K562 (cell line): ENCODE measurements at regions not wholly inside any gene's neighbourhood (a gene's known extent, or its start where the extent isn't known, plus 50 kb on each side); places are given as distances from the start of the nearest gene placed in this dataset.

ENCODE experiments used
- ATAC-seq: fragments of 200-7000 bp; cut with Tn5 transposase; 3 replicates; pipeline ENCODE4 v1.9.1; 2020; ENCODE audit warnings: moderate library complexity
- BruUV-seq: library from RNA; stranded (reverse); fragments of 400-500 nt; replicated peaks from 2 replicates; lab custom pipeline; 2021; lab: Mats Ljungman, UMichigan
- CTCF ChIA-PET: fragments of 300-600 bp; formaldehyde crosslinking; extraction: SDS; loops from one replicate; lab custom pipeline; 2021; ENCODE audit warnings: low intra/inter-chr PET ratio; lab: Yijun Ruan, JAX
- POLR2A ChIA-PET: fragments of 300-600, 350-650 bp; sonication (Branson Sonifier 250); formaldehyde crosslinking; extraction: SDS; loops from one replicate; lab custom pipeline; 2021; ENCODE audit warnings: antibody characterized with exemption, inconsistent platforms; lab: Yijun Ruan, JAX
- DNase-seq, 4 experiments: peaks; one replicate each; pipeline versions ENCODE4 v3.0.0 to v3.0.0-alpha.2; 2011 to 2018; ENCODE audit warnings: low spot score in 3 of 4, mixed read lengths in 3 of 4; ENCODE audit errors: extremely low read depth in 1 of 4
- FAIRE-seq: peaks from 2 replicates; lab custom pipeline; 2011; peaks lifted over from hg19 to GRCh38; lab: Jason Lieb, UNC
- H2AFZ ChIP-seq: 2 replicates; pipeline ENCODE4 v1.6.0; 2011; ENCODE audit warnings: low read depth, low read length, control low read depth, inconsistent platforms
- H3K27ac ChIP-seq: fragments of 200-600 bp; 3 replicates; pipeline ENCODE4 v1.8.0; 2011; ENCODE audit warnings: low read depth, mild to moderate bottlenecking, control low read depth, inconsistent platforms, low read length, moderate library complexity, mixed read lengths; ENCODE audit errors: extremely low read depth
- H3K27me3 ChIP-seq, 2 experiments: fragments of 300-600 bp in 1 of 2; 2 replicates in 1 of 2; 3 replicates in 1 of 2; pipeline versions ENCODE4 v1.6.0 to v1.8.0; 2011; ENCODE audit warnings: inconsistent platforms in 2 of 2, low read length in 2 of 2, mild to moderate bottlenecking in 1 of 2, mixed read lengths in 1 of 2, moderate library complexity in 1 of 2; ENCODE audit not compliant: control insufficient read depth in 2 of 2, insufficient read depth in 2 of 2
- H3K36me3 ChIP-seq: fragments of 300-600 bp; 3 replicates; pipeline ENCODE4 v1.8.0; 2011; ENCODE audit warnings: mild to moderate bottlenecking, low read length, inconsistent platforms; ENCODE audit not compliant: control insufficient read depth, insufficient read depth
- H3K4me1 ChIP-seq, 2 experiments: fragments of 200-600 bp in 1 of 2; replicated peaks in 1 of 2; 2 replicates in 1 of 2; 3 replicates in 1 of 2; pipeline versions ENCODE4 v1.5.1 to v1.8.0; 2011; ENCODE audit warnings: inconsistent platforms in 2 of 2, low read length in 2 of 2, mild to moderate bottlenecking in 1 of 2, mixed read lengths in 1 of 2, moderate library complexity in 1 of 2; ENCODE audit not compliant: control insufficient read depth in 2 of 2, insufficient read depth in 2 of 2
- H3K4me2 ChIP-seq: 2 replicates; pipeline ENCODE4 v1.6.1; 2011; ENCODE audit warnings: low read length, control low read depth, inconsistent platforms, mixed read lengths; ENCODE audit not compliant: insufficient read depth
- H3K4me3 ChIP-seq: fragments of 200-600 bp; sonication (generic), shearing (Covaris generic); 2 replicates; pipeline ENCODE4 v1.5.1; 2016; ENCODE audit warnings: control low read depth, inconsistent platforms
- H3K79me2 ChIP-seq: fragments of 200-600 bp; 3 replicates; pipeline ENCODE4 v1.8.0; 2011; ENCODE audit warnings: low read length, inconsistent platforms; ENCODE audit not compliant: control insufficient read depth, insufficient read depth
- H3K9ac ChIP-seq, 2 experiments: 2 replicates each; pipeline versions ENCODE4 v1.6.0 to v1.6.1; 2011; ENCODE audit warnings: low read depth in 2 of 2, low read length in 2 of 2, control low read depth in 1 of 2, inconsistent platforms in 1 of 2, mild to moderate bottlenecking in 1 of 2, mixed read lengths in 1 of 2; ENCODE audit not compliant: insufficient read depth in 1 of 2
- H3K9me1 ChIP-seq: one replicate; pipeline ENCODE4 v1.6.0; 2011; ENCODE audit warnings: inconsistent platforms, mild to moderate bottlenecking, low read length, moderate library complexity; ENCODE audit not compliant: control insufficient read depth, insufficient read depth
- H3K9me3 ChIP-seq: replicated peaks from 2 replicates; pipeline ENCODE4 v1.5.1; 2011; ENCODE audit warnings: low read depth, low read length, inconsistent platforms; ENCODE audit not compliant: control insufficient read depth, insufficient read depth
- H4K20me1 ChIP-seq: replicated peaks from 2 replicates; pipeline ENCODE4 v1.6.1; 2011; ENCODE audit warnings: low read length, inconsistent platforms, mixed read lengths; ENCODE audit not compliant: control insufficient read depth, insufficient read depth
- ARID2 ChIP-seq: fragments of 450-650 bp; IDR thresholded peaks from 2 replicates; pipeline ENCODE4 v1.6.1; 2017; ENCODE audit warnings: antibody characterized with exemption, mild to moderate bottlenecking
- ATF2 ChIP-seq: sonication (generic); formaldehyde crosslinking; IDR thresholded peaks from 2 replicates; pipeline ENCODE4 v1.8.1; 2022; ENCODE audit warnings: missing genetic modification reagents
- BCL6 ChIP-seq: fragments of 250-450 bp; sonication (Bioruptor Pico); IDR thresholded peaks from 2 replicates; pipeline ENCODE4 v1.4.0; 2020
- CREB3 ChIP-seq: fragments of 450-650 bp; conservative IDR thresholded peaks from 2 replicates; pipeline ENCODE4 v1.6.1; 2016; ENCODE audit warnings: missing genetic modification characterization, low read depth, mild to moderate bottlenecking, missing compliant biosample characterization, moderate library complexity
- EHMT2 ChIP-seq: fragments of 450-650 bp; IDR thresholded peaks from 2 replicates; pipeline ENCODE4 v1.6.1; 2018; ENCODE audit warnings: antibody characterized with exemption
- HCFC1 ChIP-seq: IDR thresholded peaks from 2 replicates; pipeline ENCODE4 v1.6.1; 2012; ENCODE audit warnings: low read depth, low read length, improper control_type of control experiment
- HNRNPUL1 ChIP-seq: fragments of 200-400 bp; formaldehyde crosslinking; IDR thresholded peaks from 2 replicates; pipeline ENCODE4 v1.6.1; 2017; ENCODE audit warnings: low read length
- PRDM10 ChIP-seq: fragments of 450-650 bp; IDR thresholded peaks from 2 replicates; pipeline ENCODE4 v1.6.1; 2018; ENCODE audit not compliant: partially characterized antibody
- RBFOX2 ChIP-seq: fragments of 200-400 bp; formaldehyde crosslinking; IDR thresholded peaks from 2 replicates; pipeline ENCODE4 v1.6.1; 2017; ENCODE audit warnings: low read depth, mild to moderate bottlenecking, low read length, moderate library complexity
- SMAD3 ChIP-seq: fragments of 450-650 bp; formaldehyde crosslinking; conservative IDR thresholded peaks from 2 replicates; pipeline ENCODE4 v1.4.0; 2020; ENCODE audit warnings: mild to moderate bottlenecking
- STAT6 ChIP-seq: sonication (generic); formaldehyde crosslinking; IDR thresholded peaks from 2 replicates; pipeline ENCODE4 v1.8.1; 2023; ENCODE audit warnings: mild to moderate bottlenecking, missing genetic modification reagents
- TAF7 ChIP-seq: fragments of 450-650 bp; IDR thresholded peaks from 2 replicates; pipeline ENCODE4 v1.6.1; 2016; ENCODE audit warnings: missing genetic modification characterization, missing compliant biosample characterization
- XRCC5 ChIP-seq: fragments of 200-400 bp; formaldehyde crosslinking; IDR thresholded peaks from 2 replicates; pipeline ENCODE4 v1.6.1; 2017; ENCODE audit warnings: low read depth, mild to moderate bottlenecking, low read length
- ZNF134 ChIP-seq: fragments of 250-450 bp; sonication (Bioruptor Pico); conservative IDR thresholded peaks from 2 replicates; pipeline ENCODE4 v1.4.0; 2020
- ZNF3 ChIP-seq: fragments of 250-450 bp; sonication (Bioruptor Pico); IDR thresholded peaks from 2 replicates; pipeline ENCODE4 v1.5.0; 2021; ENCODE audit warnings: mild to moderate bottlenecking, moderate library complexity
- ZNF347 ChIP-seq: fragments of 450-650 bp; formaldehyde crosslinking; IDR thresholded peaks from 2 replicates; pipeline ENCODE4 v1.4.0; 2020; ENCODE audit warnings: low read depth, mild to moderate bottlenecking, moderate library complexity
- ZNF699 ChIP-seq: fragments of 250-450 bp; sonication (Bioruptor Pico); IDR thresholded peaks from 2 replicates; pipeline ENCODE4 v1.8.0; 2021; ENCODE audit warnings: mild to moderate bottlenecking, moderate library complexity; ENCODE audit not compliant: insufficient replicate concordance
- in situ Hi-C: fragments of 300-500 bp; cut with MboI; formaldehyde crosslinking; loops from 4 replicates; pipeline ENCODE4 v1.15.0; 2018; ENCODE audit warnings: inconsistent platforms, mixed read lengths
- intact Hi-C: fragments of 100-400 bp; cut with micrococcal nuclease; formaldehyde crosslinking; loops from 2 replicates; pipeline ENCODE4 v1.14.2; 2022

GRCh38 chr2:223486751-223487150, 115.4 kb downstream of the SCG2 start:
- ATAC-seq (no peak), FAIRE-seq (no peak), DNase-seq (no peak)
- Histone ChIP-seq H4K20me1 (no peaks in the 10 kb centered on the region), H3K36me3 (no peaks in the 10 kb centered on the region), H3K9ac (no peak overlapping the region), H3K9me1 (no peaks in the 10 kb centered on the region), H3K9me3 (no peaks in the 10 kb centered on the region), H3K4me1 (no peaks in the 10 kb centered on the region; a peak in 2 of 5 replicates), H3K27ac (no peak overlapping the region), H2AFZ (no peak overlapping the region), H3K4me2 (no peak overlapping the region), H3K4me3 (no peak overlapping the region), H3K27me3 (no peaks in the 10 kb centered on the region), H3K79me2 (no peaks in the 10 kb centered on the region)
- CTCF ChIA-PET = no interaction called here
- POLR2A ChIA-PET = no interaction called here
- intact Hi-C loops (no loop called here), in situ Hi-C loops (no loop called here)
- BruUV-seq = no TSS peak
- TF ChIP-seq BCL6 (CRISPR knock-in tag) = no peak
- TF ChIP-seq ZNF134 (CRISPR knock-in tag) = no peak
- no peak for TF ChIP-seq ZNF347 (CRISPR knock-in tag)
- TF ChIP-seq CREB3 (tag) = no peak
- no peak for TF ChIP-seq TAF7 (tag)
- no peak for TF ChIP-seq ZNF3
- TF ChIP-seq STAT6 (CRISPR knock-in tag) = no peak
- TF ChIP-seq HCFC1 = no peak
- TF ChIP-seq XRCC5 = no peak
- TF ChIP-seq RBFOX2 = no peak
- TF ChIP-seq ZNF699 (CRISPR knock-in tag) = no peak
- TF ChIP-seq PRDM10 = no peak
- TF ChIP-seq ATF2 = no peak
- no peak for TF ChIP-seq HNRNPUL1
- no peak for TF ChIP-seq EHMT2
- TF ChIP-seq ARID2 = no peak
- TF ChIP-seq SMAD3 (CRISPR knock-in tag) = no peak
